SJSA1 (cell line): ENCODE measurements at regions not wholly inside any gene's neighbourhood (a gene's known extent, or its start where the extent isn't known, plus 50 kb on each side); places are given as distances from the start of the nearest gene placed in this dataset.

Source experiments
- DNase-seq, 2 experiments: peaks; one replicate each; pipeline ENCODE4 v3.0.0-alpha.2; 2015 to 2020; ENCODE audit warnings: low spot score in 2 of 2, low read depth in 1 of 2
- H3K27ac ChIP-seq: fragments of 250-450 bp; sonication (Bioruptor Pico); 2 replicates; pipeline ENCODE4 v1.5.1; 2020; ENCODE audit warnings: mild to moderate bottlenecking, moderate library complexity
- H3K27me3 ChIP-seq: fragments of 250-450 bp; sonication (Bioruptor Pico); replicated peaks from 2 replicates; pipeline ENCODE4 v1.5.1; 2020; ENCODE audit warnings: mild to moderate bottlenecking, moderate library complexity
- H3K36me3 ChIP-seq: fragments of 250-450 bp; sonication (Bioruptor Pico); 2 replicates; pipeline ENCODE4 v1.5.1; 2020; ENCODE audit warnings: mild to moderate bottlenecking
- H3K4me1 ChIP-seq: fragments of 250-450 bp; sonication (Bioruptor Pico); replicated peaks from 2 replicates; pipeline ENCODE4 v1.6.1; 2021; ENCODE audit warnings: mild to moderate bottlenecking
- H3K4me3 ChIP-seq: fragments of 250-450 bp; sonication (Bioruptor Pico); 2 replicates; pipeline ENCODE4 v1.5.1; 2020; ENCODE audit warnings: mild to moderate bottlenecking
- H3K9me3 ChIP-seq: fragments of 250-450 bp; sonication (Bioruptor Pico); replicated peaks from 2 replicates; pipeline ENCODE4 v1.5.1; 2020; ENCODE audit warnings: mild to moderate bottlenecking

DNA sequence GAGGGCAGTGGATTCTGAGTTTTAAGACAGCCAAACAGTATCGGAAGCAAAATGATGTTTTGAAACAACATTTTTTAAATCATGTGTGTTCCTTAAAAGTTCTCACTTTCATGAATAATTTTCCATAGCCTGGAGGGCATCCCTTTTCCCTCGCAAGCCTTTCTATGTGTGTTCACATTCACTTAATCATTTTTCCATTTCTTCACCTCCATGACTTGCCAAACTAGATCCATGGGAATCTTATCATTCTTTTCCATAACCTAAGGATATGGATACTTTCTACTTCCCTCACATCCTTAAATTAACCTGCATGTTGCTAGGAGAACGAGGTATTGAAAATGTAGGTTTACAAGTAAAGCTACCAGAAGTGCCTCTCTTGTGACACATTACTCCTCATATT, 94.2 kb upstream of the NPVF start:
- Histone ChIP-seq H3K9me3 (no peaks in the 10 kb centered on the region), H3K4me1 (no peaks in the 10 kb centered on the region), H3K27me3 (no peaks in the 10 kb centered on the region), H3K4me3 (no peak overlapping the region), H3K27ac (no peak overlapping the region), H3K36me3 (no peaks in the 10 kb centered on the region)
- no peak for DNase-seq

DNA sequence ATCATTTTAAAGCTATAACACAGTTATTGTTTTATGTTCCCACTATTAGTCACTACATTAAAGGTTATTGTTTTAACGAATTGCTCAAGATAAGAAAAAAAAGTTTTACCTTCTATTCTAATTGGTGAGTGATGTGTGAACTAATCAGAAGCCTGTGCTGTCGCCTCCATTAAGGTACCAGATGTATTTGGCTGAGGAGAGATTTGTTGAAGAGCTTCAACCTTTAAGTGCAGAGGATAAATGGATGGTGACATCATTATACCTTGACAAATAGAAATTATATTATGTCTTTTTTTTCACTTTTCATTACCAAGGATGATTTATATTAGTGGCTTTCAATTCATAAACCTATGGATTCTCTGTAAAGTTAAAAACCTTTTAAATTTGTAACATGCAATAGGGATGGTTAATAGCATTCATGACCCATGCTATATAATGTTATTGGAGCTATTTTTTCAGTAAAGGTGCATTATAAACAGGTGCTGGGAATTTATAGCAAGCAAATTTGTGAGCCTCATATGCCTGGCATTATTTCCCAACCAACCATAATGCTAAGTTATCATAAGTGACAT, 97.0 kb upstream of the NPVF start:
- Histone ChIP-seq H3K4me3 (no peak overlapping the region), H3K9me3 (no peaks in the 10 kb centered on the region), H3K27me3 (no peaks in the 10 kb centered on the region), H3K4me1 (no peaks in the 10 kb centered on the region), H3K36me3 (no peaks in the 10 kb centered on the region), H3K27ac (no peak overlapping the region)
- no peak for DNase-seq

DNA sequence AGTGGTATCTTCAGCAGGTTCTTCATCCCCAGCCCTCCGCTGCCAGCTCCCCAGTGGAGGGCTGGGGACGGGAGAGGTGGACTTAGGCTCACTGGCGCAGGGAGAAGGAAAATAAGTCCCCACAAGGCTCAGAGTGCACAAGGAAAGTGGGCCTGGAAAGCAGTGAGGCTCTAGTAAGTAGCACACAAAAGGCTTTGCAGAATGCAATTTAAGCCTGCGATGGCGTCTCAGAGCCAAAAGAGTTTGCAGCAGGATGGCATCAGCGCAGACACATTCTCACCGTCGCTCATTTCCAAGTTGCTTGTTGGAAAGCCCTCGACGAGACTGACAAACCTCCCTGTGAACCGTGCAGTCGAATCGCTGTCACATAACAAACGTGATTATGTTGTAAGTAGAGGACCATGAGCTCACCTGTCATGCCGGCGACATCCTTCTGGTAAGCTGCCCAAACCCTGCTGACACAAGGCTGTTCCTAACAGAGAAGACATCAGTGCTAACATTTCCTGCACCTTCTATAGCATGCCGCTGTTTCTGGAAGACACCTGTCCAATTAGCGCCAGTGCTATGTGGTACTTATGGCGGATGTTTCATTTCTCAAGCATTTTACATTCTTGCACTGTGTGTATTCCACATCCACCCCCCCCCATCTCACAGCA, 98.3 kb upstream of the NPVF start:
- H3K4me1 ChIP-seq, result no peaks in the 10 kb centered on the region
- no peaks in the 10 kb centered on the region for H3K36me3 ChIP-seq
- no peak overlapping the region for H3K27ac ChIP-seq
- no peak overlapping the region for H3K4me3 ChIP-seq
- no peaks in the 10 kb centered on the region for H3K9me3 ChIP-seq
- no peak for DNase-seq
- no peaks in the 10 kb centered on the region for H3K27me3 ChIP-seq

DNA sequence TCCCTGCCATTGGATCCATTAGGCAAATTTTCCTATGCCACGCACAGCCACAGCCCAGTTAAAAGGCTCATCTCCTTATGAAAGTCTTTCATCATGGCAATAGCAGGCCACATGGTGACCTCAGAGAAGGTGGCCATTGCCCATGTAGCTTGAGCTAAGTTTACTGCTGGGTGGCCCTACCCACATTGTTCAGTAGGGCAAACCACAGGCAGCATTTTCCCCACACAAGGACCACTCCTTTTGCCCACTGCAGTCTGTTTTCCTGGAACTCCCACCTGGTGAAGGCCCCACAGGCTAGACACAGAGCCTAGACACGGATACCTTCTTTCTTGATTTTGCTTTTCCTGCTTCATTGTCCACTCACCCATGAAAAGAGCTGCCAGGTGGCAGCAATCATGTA, 101.5 kb upstream of the NPVF start:
- 0 out of 2 replicates have a peak, but pooled peaks cover 3% of the 10 kb centered on the region for H3K27me3 ChIP-seq
- no peaks in the 10 kb centered on the region for H3K9me3 ChIP-seq
- no peaks in the 10 kb centered on the region for H3K4me1 ChIP-seq
- DNase-seq, result no peak
- no peak overlapping the region for H3K27ac ChIP-seq
- no peaks in the 10 kb centered on the region for H3K36me3 ChIP-seq
- H3K4me3 ChIP-seq, result no peak overlapping the region

DNA sequence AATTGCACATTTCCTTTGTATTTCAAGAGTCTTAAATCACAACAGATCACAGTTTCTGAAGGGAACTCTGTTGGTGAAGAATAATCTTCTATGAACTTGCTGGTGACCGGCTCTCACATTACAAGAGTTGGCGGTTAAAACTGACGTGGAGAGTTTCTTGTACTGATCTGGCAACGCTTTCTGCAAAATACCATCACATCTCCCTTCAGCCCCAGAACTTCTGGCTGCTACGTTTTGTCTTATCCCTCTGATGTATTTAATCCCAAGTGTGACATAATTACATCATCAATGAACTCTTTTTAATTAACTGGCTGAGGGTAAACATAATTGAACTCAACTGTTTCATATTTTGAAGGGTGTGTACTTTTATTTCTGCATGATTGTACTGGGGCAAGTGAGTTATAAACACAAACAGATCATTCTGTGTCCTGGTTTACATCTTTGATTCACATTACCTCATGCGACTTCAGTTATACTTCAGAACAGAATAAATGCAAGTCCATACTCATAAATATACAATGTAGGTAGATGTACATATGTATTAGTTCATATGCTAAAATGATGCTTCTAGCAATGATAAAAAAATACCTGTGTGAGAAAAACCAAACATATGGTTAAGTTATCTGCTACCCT, 105.1 kb upstream of the NPVF start:
- Histone ChIP-seq H3K4me3 (no peak overlapping the region), H3K9me3 (no peaks in the 10 kb centered on the region; the same call in 1 of the 2 replicates), H3K36me3 (no peaks in the 10 kb centered on the region), H3K4me1 (no peaks in the 10 kb centered on the region), H3K27ac (no peak overlapping the region), H3K27me3 (0 out of 2 replicates have a peak, but pooled peaks cover 3% of the 10 kb centered on the region)
- DNase-seq, result no peak

DNA sequence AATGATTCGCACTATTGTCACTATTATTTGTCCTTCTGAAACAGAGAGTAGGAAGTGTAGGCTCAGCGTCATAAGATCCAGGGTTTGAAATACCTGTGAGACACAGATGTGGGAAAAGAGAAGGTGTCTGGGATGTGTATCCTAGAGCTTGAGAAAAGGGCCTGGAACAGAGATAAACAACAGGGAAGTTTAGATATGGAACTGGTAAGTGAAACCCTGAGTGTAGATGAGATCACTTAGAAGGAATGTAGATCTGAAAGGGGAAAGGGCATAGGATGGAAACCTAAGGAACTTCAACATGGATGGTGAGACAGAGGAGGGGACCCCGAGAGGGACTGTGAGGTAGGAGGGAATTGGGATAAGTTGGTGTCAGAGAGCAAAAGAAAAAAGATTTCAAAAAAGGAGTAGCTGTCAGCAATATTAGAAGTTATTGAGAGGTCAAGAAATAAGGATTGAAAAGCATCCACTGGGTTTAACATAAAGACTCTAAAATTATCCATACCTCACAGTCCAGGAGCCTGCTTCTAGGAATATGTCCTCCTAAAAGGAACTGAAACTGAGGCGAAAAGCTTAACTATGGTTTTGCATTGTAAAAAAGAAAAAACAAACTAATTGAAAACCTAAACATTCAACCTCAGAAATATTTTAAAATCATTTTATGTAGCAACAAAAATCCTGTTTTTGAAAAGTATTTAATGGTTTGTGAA, 119.2 kb upstream of the NPVF start:
- Histone ChIP-seq H3K27ac (no peak overlapping the region), H3K36me3 (no peaks in the 10 kb centered on the region), H3K9me3 (no peaks in the 10 kb centered on the region), H3K4me1 (no peaks in the 10 kb centered on the region), H3K4me3 (no peak overlapping the region), H3K27me3 (no peaks in the 10 kb centered on the region)
- no peak for DNase-seq

DNA sequence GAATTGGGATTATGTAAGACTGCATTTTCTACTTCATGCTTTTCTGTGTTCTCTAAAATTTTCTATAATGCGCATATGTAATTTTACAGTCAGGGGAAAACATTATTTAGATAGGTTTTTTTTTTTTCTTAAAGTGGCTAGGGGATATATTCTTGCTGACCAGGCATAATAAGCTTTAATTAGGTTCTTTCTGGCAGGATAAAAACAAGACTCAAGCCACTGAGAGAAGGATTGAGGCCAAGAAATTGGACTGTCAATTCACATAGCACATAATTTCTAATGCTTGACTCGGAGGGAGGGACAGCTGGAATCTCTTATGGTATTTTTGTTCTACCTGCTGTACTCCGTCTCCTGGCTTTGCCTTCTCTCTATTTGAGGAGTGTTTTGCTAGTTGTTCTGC, 119.8 kb upstream of the NPVF start:
- H3K36me3 ChIP-seq, result no peaks in the 10 kb centered on the region
- no peaks in the 10 kb centered on the region for H3K9me3 ChIP-seq
- no peak for DNase-seq
- no peak overlapping the region for H3K4me3 ChIP-seq
- H3K27ac ChIP-seq, result no peak overlapping the region
- H3K27me3 ChIP-seq, result no peaks in the 10 kb centered on the region
- no peaks in the 10 kb centered on the region for H3K4me1 ChIP-seq

DNA sequence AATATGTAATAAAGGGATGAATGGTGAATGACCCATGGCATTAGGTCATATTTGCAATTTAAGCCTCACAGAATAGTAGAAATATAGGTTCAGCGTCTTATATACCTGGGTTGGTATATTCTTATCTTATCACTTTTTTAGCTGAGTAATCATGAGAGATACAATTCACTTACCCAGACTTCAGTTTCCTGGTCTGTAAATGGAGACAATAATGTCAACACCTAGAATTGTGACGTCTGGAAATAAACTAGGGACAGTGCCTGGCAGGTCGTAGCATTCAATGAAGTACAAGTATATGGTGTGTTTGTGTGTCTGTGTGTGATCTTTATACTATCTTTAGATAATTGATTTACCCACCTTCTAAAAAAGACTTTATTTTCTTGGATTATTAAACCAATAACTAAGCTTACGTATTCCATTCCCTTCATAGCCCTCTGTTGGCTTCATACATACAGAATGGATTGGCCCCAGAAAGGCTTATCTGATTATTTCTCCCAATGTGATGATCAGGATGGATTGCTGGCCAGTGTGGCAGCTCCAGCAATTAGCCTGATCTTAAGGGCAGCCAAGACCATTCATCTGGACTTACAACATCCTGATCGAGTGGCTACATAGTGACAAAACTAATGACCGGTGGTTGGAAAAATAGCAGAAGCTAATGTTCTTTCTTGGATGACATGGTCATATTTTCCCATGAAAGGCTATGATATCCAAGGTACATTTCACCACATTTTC, 121.2 kb upstream of the NPVF start:
- H3K27ac ChIP-seq, result no peak overlapping the region
- H3K36me3 ChIP-seq, result no peaks in the 10 kb centered on the region
- no peaks in the 10 kb centered on the region for H3K4me1 ChIP-seq
- H3K9me3 ChIP-seq, result no peaks in the 10 kb centered on the region
- no peak for DNase-seq
- no peak overlapping the region for H3K4me3 ChIP-seq
- no peaks in the 10 kb centered on the region for H3K27me3 ChIP-seq

DNA sequence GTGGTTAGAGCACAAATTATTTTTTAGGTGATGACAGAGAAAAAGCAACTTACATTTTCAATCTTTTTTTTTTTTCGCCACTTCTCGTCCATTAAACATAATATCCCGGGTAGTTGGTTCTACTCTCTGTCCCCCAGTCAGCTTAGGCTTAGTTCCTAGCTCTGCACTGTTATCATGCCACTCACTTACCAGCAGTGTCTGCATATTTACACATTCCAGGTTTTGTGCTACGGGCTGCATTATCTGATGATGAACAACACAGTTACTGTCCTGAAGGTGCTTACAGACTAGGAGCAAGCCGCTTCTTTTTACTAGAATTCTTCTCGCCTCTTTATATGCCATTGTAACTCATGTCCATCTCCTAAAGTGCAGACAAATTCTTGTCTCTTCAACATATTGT, 121.8 kb upstream of the NPVF start:
- H3K36me3 ChIP-seq, result no peaks in the 10 kb centered on the region
- H3K27ac ChIP-seq, result no peak overlapping the region
- DNase-seq, result no peak
- H3K9me3 ChIP-seq, result no peaks in the 10 kb centered on the region
- no peaks in the 10 kb centered on the region for H3K27me3 ChIP-seq
- no peaks in the 10 kb centered on the region for H3K4me1 ChIP-seq
- H3K4me3 ChIP-seq, result no peak overlapping the region

DNA sequence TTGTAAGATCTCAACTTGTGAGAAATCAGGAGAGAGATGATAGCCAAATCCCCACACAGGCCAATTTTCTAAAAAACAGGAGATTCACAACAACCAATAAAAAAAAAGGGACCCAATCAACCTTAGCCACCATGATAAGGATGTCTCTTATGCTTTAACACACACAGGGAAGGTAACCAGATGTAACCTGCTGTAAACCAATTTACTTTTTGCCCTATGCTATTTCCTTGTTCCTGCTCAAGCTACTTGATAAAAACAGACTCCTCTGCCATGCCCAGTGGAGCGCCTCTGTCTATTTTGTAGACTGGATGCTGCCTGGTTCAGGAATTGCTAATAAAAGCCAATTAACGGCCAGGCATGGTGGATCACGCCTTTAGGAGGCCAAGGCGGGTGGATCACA, 123.5 kb upstream of the NPVF start:
- H3K9me3 ChIP-seq, result no peaks in the 10 kb centered on the region
- H3K36me3 ChIP-seq, result no peaks in the 10 kb centered on the region
- H3K27ac ChIP-seq, result no peak overlapping the region
- H3K27me3 ChIP-seq, result 0 out of 2 replicates have a peak, but pooled peaks cover 2% of the 10 kb centered on the region
- no peak overlapping the region for H3K4me3 ChIP-seq
- DNase-seq, result no peak
- H3K4me1 ChIP-seq, result no peaks in the 10 kb centered on the region

DNA sequence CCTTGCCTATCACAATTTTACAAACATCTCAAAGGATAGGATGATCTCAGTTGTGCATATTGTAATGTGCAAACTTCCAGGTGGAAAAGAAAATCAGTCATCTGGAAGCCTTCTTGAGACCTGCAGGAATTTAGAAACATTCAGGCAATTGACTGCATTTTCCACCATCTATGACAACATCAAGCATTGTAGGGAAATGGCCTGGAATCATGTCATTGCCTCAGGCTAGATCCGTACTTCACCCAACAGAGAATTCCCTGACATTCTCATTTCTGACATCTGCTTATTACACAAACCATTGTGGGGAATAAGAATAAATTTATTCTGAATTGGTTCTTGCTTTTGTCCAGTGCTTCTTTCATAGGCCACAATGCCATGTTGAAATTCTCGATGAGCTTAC, 124.9 kb upstream of the NPVF start:
- 0 out of 2 replicates have a peak, but pooled peaks cover 2% of the 10 kb centered on the region for H3K27me3 ChIP-seq
- H3K27ac ChIP-seq, result no peak overlapping the region
- no peak overlapping the region for H3K4me3 ChIP-seq
- H3K9me3 ChIP-seq, result no peaks in the 10 kb centered on the region
- H3K36me3 ChIP-seq, result no peaks in the 10 kb centered on the region
- DNase-seq, result no peak
- H3K4me1 ChIP-seq, result no peaks in the 10 kb centered on the region

DNA sequence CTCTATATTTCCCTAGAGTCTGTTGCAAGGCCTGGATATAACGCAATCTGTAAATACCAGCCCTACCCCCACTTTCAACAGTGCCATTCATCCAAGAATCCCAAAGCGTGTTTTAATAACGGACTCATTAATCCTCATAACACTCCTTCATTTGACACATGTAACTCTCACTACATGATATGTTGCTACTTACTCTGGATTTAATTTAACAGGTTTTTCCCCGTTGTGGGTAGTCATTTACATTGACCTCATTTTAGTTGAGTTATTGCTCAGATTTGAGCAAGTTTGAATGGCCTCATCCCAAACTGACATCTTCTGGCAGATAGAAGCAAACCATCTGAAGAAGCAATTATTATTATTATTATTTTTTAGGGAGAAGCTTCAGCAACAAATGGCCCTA, 125.4 kb upstream of the NPVF start:
- H3K4me1 ChIP-seq, result no peaks in the 10 kb centered on the region
- H3K27me3 ChIP-seq, result 0 out of 2 replicates have a peak, but pooled peaks cover 2% of the 10 kb centered on the region
- no peak overlapping the region for H3K27ac ChIP-seq
- no peaks in the 10 kb centered on the region for H3K9me3 ChIP-seq
- no peaks in the 10 kb centered on the region for H3K36me3 ChIP-seq
- DNase-seq, result no peak
- H3K4me3 ChIP-seq, result no peak overlapping the region

DNA sequence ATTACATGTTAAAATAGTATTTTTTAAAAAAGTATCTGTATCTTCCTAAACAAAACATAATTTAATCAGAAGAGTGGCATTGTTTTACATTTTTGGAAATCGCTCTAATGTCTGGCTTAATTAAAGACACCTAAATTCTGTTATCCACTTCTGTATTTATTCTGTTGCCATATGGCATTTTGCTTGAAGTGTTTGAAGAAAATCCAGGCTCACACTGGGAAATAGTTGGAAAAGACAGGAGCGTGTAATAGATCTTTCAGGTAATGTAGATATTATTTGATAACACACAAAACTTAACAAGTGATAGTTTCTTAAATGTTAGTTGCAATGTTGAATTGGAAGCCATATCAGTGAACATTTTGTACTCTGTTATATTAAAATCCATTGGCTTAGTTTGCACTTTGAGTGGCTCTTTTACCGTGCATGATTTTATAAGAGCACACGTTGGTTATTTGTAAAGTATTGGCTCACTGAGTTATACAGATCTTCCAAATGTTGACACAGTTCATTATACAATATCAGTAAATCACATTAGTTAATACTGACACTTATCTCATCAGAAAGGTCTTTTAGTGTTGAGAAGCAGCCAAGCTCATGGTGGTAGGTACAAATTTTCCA, 128.4 kb upstream of the NPVF start:
- no peak overlapping the region for H3K27ac ChIP-seq
- H3K9me3 ChIP-seq, result no peaks in the 10 kb centered on the region
- DNase-seq, result no peak
- H3K4me3 ChIP-seq, result no peak overlapping the region
- H3K4me1 ChIP-seq, result 0 out of 2 replicates have a peak, but pooled peaks cover 4% of the 10 kb centered on the region
- no peaks in the 10 kb centered on the region for H3K36me3 ChIP-seq
- H3K27me3 ChIP-seq, result 0 out of 2 replicates have a peak, but pooled peaks cover 2% of the 10 kb centered on the region
